Mucosa of descending colon (tissue), 3 donors: ENCODE measurements at regions not wholly inside any gene's neighbourhood (a gene's known extent, or its start where the extent isn't known, plus 50 kb on each side); places are given as distances from the start of the nearest gene placed in this dataset.

Experiments used
- ATAC-seq: fragments of 200-7000 bp; cut with Tn5 transposase; one replicate; pipeline ENCODE4 v1.9.1; 2020; ENCODE audit warnings: mild to moderate bottlenecking, moderate library complexity
- DNase-seq, 3 donors: peaks; one replicate each; pipeline ENCODE4 v3.0.0-alpha.2; 2020
- H3K36me3 ChIP-seq: fragments of 200-600 bp; one replicate; pipeline ENCODE4 v1.8.0; 2021; ENCODE audit warnings: low read depth, mild to moderate bottlenecking
- H3K4me1 ChIP-seq: fragments of 200-600 bp; one replicate; pipeline ENCODE4 v1.8.0; 2021; ENCODE audit warnings: low read depth, mild to moderate bottlenecking
- H3K4me3 ChIP-seq: fragments of 200-600 bp; one replicate; pipeline ENCODE4 v1.8.0; 2021; ENCODE audit warnings: mild to moderate bottlenecking
- H3K9me3 ChIP-seq: fragments of 200-600 bp; one replicate; pipeline ENCODE4 v1.8.0; 2021; ENCODE audit warnings: mild to moderate bottlenecking
- intact Hi-C, 2 donors: fragments of 100-400 bp; cut with DNase I in 1 of 2; cut with micrococcal nuclease in 1 of 2; formaldehyde crosslinking; loops; one replicate each; pipeline versions ENCODE4 v1.11.0 to v1.11.1; 2022; cut with DNase I, micrococcal nuclease
- TF ChIP-seq, protein P1 (sequence below): fragments of 200-600 bp; IDR thresholded peaks from one replicate; pipeline ENCODE4 v1.8.0; 2022; ENCODE audit warnings: antibody characterized with exemption, mild to moderate bottlenecking
- donor health status: DM: no; HTN: no; CAD: no; lungs with moderate emphysema.
- donor health status: DM: no; HTN: no; CAD: no.
- donor health status: DM: no; HTN: yes; CAD: no.

DNA sequence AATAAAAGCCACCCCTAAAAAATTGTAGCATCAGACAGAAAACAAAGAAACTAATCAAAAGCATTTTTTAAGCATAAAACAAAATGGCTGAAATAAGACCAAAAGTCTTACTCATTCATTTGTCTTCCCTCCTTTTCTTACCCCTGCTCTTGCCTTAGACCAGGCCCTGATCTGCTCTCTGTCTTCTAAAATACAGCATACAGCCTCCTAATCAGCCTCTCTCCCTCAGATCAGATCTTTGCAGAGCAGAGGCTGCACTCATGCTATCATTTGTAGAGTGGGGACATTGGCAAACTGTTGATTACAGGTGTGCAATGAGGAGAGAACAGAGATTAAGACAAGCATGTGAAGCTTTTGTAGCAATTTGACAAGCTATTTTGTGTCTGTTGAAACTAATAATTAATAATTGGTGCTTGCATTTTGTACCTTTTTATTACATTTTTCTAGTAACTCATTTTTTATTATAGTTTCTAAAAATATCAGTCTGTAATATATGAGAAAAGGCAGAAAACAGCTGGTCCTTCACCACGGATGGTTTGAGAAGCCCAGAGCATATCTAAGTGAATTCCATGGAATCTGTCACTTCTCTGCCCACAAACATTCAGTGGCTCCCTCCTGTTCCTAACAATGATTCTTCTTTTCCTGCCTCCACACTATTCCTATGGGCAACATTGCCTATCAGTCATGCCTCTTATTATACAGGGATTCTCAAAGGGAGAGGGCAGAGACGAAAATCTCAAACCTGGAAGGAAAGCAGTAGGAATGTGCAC lies 286.2 kb upstream of the STT3B start:
- H3K4me3 ChIP-seq: no peak overlapping the region
- ATAC-seq: no peak
- TF ChIP-seq, protein P1, sequence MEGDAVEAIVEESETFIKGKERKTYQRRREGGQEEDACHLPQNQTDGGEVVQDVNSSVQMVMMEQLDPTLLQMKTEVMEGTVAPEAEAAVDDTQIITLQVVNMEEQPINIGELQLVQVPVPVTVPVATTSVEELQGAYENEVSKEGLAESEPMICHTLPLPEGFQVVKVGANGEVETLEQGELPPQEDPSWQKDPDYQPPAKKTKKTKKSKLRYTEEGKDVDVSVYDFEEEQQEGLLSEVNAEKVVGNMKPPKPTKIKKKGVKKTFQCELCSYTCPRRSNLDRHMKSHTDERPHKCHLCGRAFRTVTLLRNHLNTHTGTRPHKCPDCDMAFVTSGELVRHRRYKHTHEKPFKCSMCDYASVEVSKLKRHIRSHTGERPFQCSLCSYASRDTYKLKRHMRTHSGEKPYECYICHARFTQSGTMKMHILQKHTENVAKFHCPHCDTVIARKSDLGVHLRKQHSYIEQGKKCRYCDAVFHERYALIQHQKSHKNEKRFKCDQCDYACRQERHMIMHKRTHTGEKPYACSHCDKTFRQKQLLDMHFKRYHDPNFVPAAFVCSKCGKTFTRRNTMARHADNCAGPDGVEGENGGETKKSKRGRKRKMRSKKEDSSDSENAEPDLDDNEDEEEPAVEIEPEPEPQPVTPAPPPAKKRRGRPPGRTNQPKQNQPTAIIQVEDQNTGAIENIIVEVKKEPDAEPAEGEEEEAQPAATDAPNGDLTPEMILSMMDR: no peak
- H3K9me3 ChIP-seq: no peaks in the 10 kb centered on the region
- H3K4me1 ChIP-seq: no peaks in the 10 kb centered on the region
- DNase-seq: no peak
- intact Hi-C loops: no loop called here
- H3K36me3 ChIP-seq: no peaks in the 10 kb centered on the region

- intact Hi-C loops: no loop called here
Measured at GRCh38 chr3:31247063-31247447, 285.7 kb upstream of the STT3B start.

DNA sequence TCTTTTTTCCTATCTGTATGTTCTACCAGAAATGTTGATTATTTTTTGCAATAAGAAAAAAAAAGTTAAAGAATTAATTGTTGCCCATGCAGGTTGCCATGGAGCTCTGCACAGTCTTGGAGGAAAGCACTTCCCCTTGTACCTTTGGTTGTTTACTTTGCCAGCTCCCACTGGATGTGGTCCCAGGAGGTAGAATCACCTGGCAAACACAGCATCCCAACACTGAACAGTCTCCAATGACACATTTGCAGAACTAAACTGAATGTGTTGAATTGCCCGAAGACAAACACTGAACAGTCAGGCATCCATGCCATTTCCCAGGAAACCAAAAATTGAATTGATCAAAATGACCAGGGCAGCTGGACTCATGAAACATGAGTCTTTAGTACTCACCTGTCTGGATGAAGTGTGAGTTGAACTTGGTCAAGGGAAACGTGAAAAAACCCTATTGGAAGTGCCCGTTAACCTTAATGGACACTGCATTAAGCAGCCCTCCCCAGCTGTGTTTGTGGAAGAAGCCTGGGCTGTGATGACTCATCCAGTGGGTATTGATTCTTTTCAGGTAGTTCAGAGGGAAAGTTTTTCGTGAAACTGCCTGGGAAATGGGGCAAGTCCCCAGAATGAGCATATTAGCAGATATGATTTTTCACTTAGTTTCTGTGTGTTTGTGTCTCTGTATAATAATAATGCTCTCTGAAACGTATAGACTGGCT lies 284.7 kb upstream of the STT3B start:
- H3K4me3 ChIP-seq: no peak overlapping the region
- H3K4me1 ChIP-seq: no peaks in the 10 kb centered on the region
- intact Hi-C loops: no loop called here
- H3K9me3 ChIP-seq: no peaks in the 10 kb centered on the region
- ATAC-seq (peak; percentile 56), DNase-seq (no peak)
- no peaks in the 10 kb centered on the region for H3K36me3 ChIP-seq
- TF ChIP-seq, protein P1: no peak

More at GRCh38 chr3:31247063-31247447, 285.7 kb upstream of the STT3B start:
- DNase-seq (no peak), ATAC-seq (no peak)
- no peaks in the 10 kb centered on the region for H3K4me1 ChIP-seq
- TF ChIP-seq, protein P1: no peak
- no peaks in the 10 kb centered on the region for H3K36me3 ChIP-seq
- H3K4me3 ChIP-seq: no peak overlapping the region
- H3K9me3 ChIP-seq: no peaks in the 10 kb centered on the region

GRCh38 chr3:31248563-31248992 lies 284.1 kb upstream of the STT3B start:
- TF ChIP-seq, protein P1: no peak
- Histone ChIP-seq H3K4me1 (no peaks in the 10 kb centered on the region), H3K4me3 (no peak overlapping the region), H3K36me3 (no peaks in the 10 kb centered on the region), H3K9me3 (no peaks in the 10 kb centered on the region)
- DNase-seq (no peak), ATAC-seq (no peak)
- intact Hi-C loops: no loop called here

DNA sequence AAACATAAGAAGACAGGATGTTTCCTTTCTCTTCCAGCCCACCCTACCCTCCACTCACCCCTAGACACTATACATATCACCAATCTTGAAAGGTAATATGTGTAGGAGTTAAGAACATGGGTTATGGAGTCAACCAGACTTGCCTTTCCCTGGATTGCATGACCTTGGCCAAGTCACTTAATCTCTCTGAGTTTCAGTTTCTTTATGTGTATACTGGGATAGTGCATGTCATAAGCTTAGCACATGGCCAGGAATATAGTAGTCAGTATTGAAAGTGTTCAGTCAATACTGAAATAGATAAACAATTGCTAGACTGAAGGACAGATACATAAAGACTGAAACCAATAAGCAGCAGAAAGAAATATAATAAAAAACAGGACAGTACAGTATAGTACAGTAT lies 283.2 kb upstream of the STT3B start:
- ATAC-seq: peak; percentile 37
- intact Hi-C loops: no loop called here
- H3K9me3 ChIP-seq: no peaks in the 10 kb centered on the region
- H3K4me3 ChIP-seq: no peak overlapping the region
- TF ChIP-seq, protein P1: no peak
- H3K36me3 ChIP-seq: no peaks in the 10 kb centered on the region
- H3K4me1 ChIP-seq: no peaks in the 10 kb centered on the region
- no peak for DNase-seq
